H1 (cell line): ENCODE measurements at regions not wholly inside any gene's neighbourhood (a gene's known extent, or its start where the extent isn't known, plus 50 kb on each side); places are given as distances from the start of the nearest gene placed in this dataset.

Source experiments
- CTCF ChIA-PET: fragments of 300-600 bp; sonication (Branson Sonifier 250); formaldehyde crosslinking; loops from one replicate; lab custom pipeline; 2021; ENCODE audit not compliant: partially characterized antibody; lab: Charles Lee
- POLR2A ChIA-PET: fragments of 300-600 bp; sonication (Branson Sonifier 250); formaldehyde crosslinking; loops from one replicate; lab custom pipeline; 2021; ENCODE audit warnings: inconsistent platforms; ENCODE audit not compliant: partially characterized antibody; lab: Charles Lee
- DNase-seq, 2 experiments: peaks; one replicate each; pipeline versions ENCODE4 v3.0.0 to v3.0.0-alpha.2; 2010 to 2022; ENCODE audit warnings: low spot score in 2 of 2, low read depth in 1 of 2, mixed read lengths in 1 of 2
- FAIRE-seq: peaks from 2 replicates; lab custom pipeline; 2011; peaks lifted over from hg19 to GRCh38; lab: Jason Lieb, UNC
- H2AFZ ChIP-seq: 2 replicates; pipeline ENCODE4 v1.8.1; 2012; ENCODE audit warnings: low read length, inconsistent platforms
- H2AK5ac ChIP-seq: 2 replicates; pipeline ENCODE4 v1.6.1; 2013; ENCODE audit warnings: low read depth, low read length
- H2BK120ac ChIP-seq: replicated peaks from 2 replicates; pipeline ENCODE3; 2013; ENCODE audit warnings: low read depth, low read length, inconsistent platforms
- H2BK12ac ChIP-seq: 2 replicates; pipeline ENCODE4 v1.6.1; 2013; ENCODE audit warnings: low read depth, low read length
- H2BK15ac ChIP-seq: 2 replicates; pipeline ENCODE4 v1.6.1; 2013; ENCODE audit warnings: low read length
- H2BK20ac ChIP-seq: 2 replicates; pipeline ENCODE4 v1.6.1; 2013; ENCODE audit warnings: low read length
- H2BK5ac ChIP-seq: 2 replicates; pipeline ENCODE4 v1.6.1; 2013; ENCODE audit warnings: low read depth, low read length
- H3K14ac ChIP-seq: 2 replicates; pipeline ENCODE4 v1.6.1; 2013; ENCODE audit warnings: inconsistent platforms; ENCODE audit not compliant: insufficient read length
- H3K18ac ChIP-seq: 2 replicates; pipeline ENCODE4 v1.6.1; 2013; ENCODE audit warnings: low read length; ENCODE audit errors: extremely low read depth
- H3K23ac ChIP-seq: 2 replicates; pipeline ENCODE4 v1.6.1; 2013; ENCODE audit warnings: inconsistent platforms; ENCODE audit not compliant: insufficient read length
- H3K23me2 ChIP-seq: 2 replicates; pipeline ENCODE4 v1.6.1; 2013; ENCODE audit warnings: low read depth, low read length
- H3K27ac ChIP-seq: 2 replicates; pipeline ENCODE4 v1.6.1; 2011; ENCODE audit warnings: low read depth, low read length, inconsistent platforms
- H3K27me3 ChIP-seq, 4 experiments: replicated peaks in 1 of 4; 1 replicate in 1 of 4; 2 replicates in 3 of 4; pipeline versions ENCODE4 v1.6.1 to v1.8.1; 2011 to 2013; ENCODE audit warnings: low read length in 3 of 4, mild to moderate bottlenecking in 3 of 4, inconsistent platforms in 2 of 4, mixed read lengths in 2 of 4, moderate library complexity in 1 of 4; ENCODE audit not compliant: control insufficient read depth in 3 of 4, insufficient read depth in 3 of 4; ENCODE audit errors: extremely low read depth in 1 of 4
- H3K36me3 ChIP-seq, 4 experiments: 2 replicates each; pipeline versions ENCODE4 v1.6.1 to v1.8.1; 2011 to 2013; ENCODE audit warnings: mild to moderate bottlenecking in 4 of 4, low read length in 3 of 4, moderate library complexity in 2 of 4, control low read depth in 1 of 4, inconsistent platforms in 1 of 4; ENCODE audit not compliant: insufficient read depth in 4 of 4, control insufficient read depth in 2 of 4
- H3K4ac ChIP-seq: replicated peaks from 2 replicates; pipeline ENCODE3; 2013; ENCODE audit warnings: low read length, low read depth, mixed read lengths, inconsistent platforms; ENCODE audit not compliant: insufficient read length
- H3K4me1 ChIP-seq, 4 experiments: replicated peaks in 1 of 4; 1 replicate in 1 of 4; 2 replicates in 3 of 4; pipeline versions ENCODE4 v1.6.1 to v1.8.1; 2011 to 2013; ENCODE audit warnings: low read length in 3 of 4, inconsistent platforms in 2 of 4, mixed read lengths in 1 of 4; ENCODE audit not compliant: insufficient read depth in 4 of 4, control insufficient read depth in 3 of 4
- H3K4me2 ChIP-seq, 2 experiments: 2 replicates each; pipeline versions ENCODE4 v1.6.1 to v1.8.1; 2011 to 2013; ENCODE audit warnings: low read depth in 2 of 2, low read length in 2 of 2, control low read depth in 1 of 2, inconsistent platforms in 1 of 2, mild to moderate bottlenecking in 1 of 2; ENCODE audit not compliant: insufficient read depth in 1 of 2
- H3K4me3 ChIP-seq, 4 experiments: fragments of 200-600, 300-600 bp in 1 of 4; sonication (generic), shearing (Covaris generic), sonication (Bioruptor Twin) in 1 of 4; 2 replicates each; pipeline versions ENCODE4 v1.5.1 to v1.8.1; 2011 to 2016; ENCODE audit warnings: low read length in 4 of 4, low read depth in 3 of 4, control low read depth in 2 of 4, inconsistent platforms in 2 of 4, mild to moderate bottlenecking in 2 of 4, mixed read lengths in 1 of 4, moderate library complexity in 1 of 4; ENCODE audit not compliant: insufficient read depth in 2 of 4; ENCODE audit errors: extremely low read depth in 1 of 4
- H3K56ac ChIP-seq: replicated peaks from 2 replicates; pipeline ENCODE3; 2013; ENCODE audit warnings: low read depth, mild to moderate bottlenecking, mixed read lengths, low read length, inconsistent platforms; ENCODE audit not compliant: insufficient read length
- H3K79me1 ChIP-seq: 2 replicates; pipeline ENCODE4 v1.6.1; 2013; ENCODE audit warnings: low read depth, low read length, control low read depth
- H3K79me2 ChIP-seq, 2 experiments: 2 replicates each; pipeline versions ENCODE4 v1.6.1 to v1.8.1; 2012 to 2013; ENCODE audit warnings: low read length in 2 of 2, mild to moderate bottlenecking in 2 of 2, inconsistent platforms in 1 of 2; ENCODE audit not compliant: insufficient read depth in 2 of 2, control insufficient read depth in 1 of 2
- H3K9ac ChIP-seq, 4 experiments: replicated peaks in 1 of 4; 1 replicate in 1 of 4; 2 replicates in 3 of 4; pipeline versions ENCODE4 v1.6.1 to v1.8.1; 2011 to 2013; ENCODE audit warnings: low read depth in 3 of 4, low read length in 3 of 4, control low read depth in 2 of 4, mild to moderate bottlenecking in 2 of 4, moderate library complexity in 2 of 4, inconsistent platforms in 1 of 4; ENCODE audit errors: extremely low read depth in 1 of 4
- H3K9me3 ChIP-seq, 2 experiments: 2 replicates each; pipeline versions ENCODE4 v1.6.1 to v1.8.1; 2012 to 2013; ENCODE audit warnings: mild to moderate bottlenecking in 2 of 2, moderate library complexity in 2 of 2, control low read depth in 1 of 2, inconsistent platforms in 1 of 2, low read depth in 1 of 2, low read length in 1 of 2, mixed read lengths in 1 of 2; ENCODE audit not compliant: insufficient read depth in 2 of 2
- H4K20me1 ChIP-seq, 2 experiments: replicated peaks in 1 of 2; 2 replicates each; pipeline versions ENCODE3 to v1.8.1; 2011 to 2013; ENCODE audit warnings: inconsistent platforms in 2 of 2, low read length in 2 of 2, mild to moderate bottlenecking in 1 of 2; ENCODE audit not compliant: insufficient read depth in 2 of 2, control insufficient read depth in 1 of 2
- H4K5ac ChIP-seq: 2 replicates; pipeline ENCODE4 v1.6.1; 2013; ENCODE audit warnings: low read length, low read depth, mixed read lengths, inconsistent platforms; ENCODE audit not compliant: insufficient read length
- H4K8ac ChIP-seq: 2 replicates; pipeline ENCODE4 v1.8.0; 2013; ENCODE audit warnings: mild to moderate bottlenecking, moderate library complexity, low read length, inconsistent platforms; ENCODE audit not compliant: insufficient read depth; ENCODE audit errors: extremely low read depth
- H4K91ac ChIP-seq: replicated peaks from 2 replicates; pipeline ENCODE3; 2013; ENCODE audit warnings: low read length, mixed read lengths, inconsistent platforms; ENCODE audit not compliant: insufficient read length
- CREB1 ChIP-seq: IDR thresholded peaks from 2 replicates; pipeline ENCODE4 v1.6.1; 2012; ENCODE audit warnings: inconsistent platforms
- RAD21 ChIP-seq, 2 experiments: IDR thresholded peaks in 1 of 2; conservative IDR thresholded peaks in 1 of 2; 2 replicates each; pipeline ENCODE4 v1.6.1; 2011; ENCODE audit warnings: low read depth in 2 of 2, low read length in 2 of 2, improper control_type of control experiment in 1 of 2, inconsistent platforms in 1 of 2, mild to moderate bottlenecking in 1 of 2, moderate library complexity in 1 of 2
- WGBS, 2 experiments: shearing (Covaris generic) in 1 of 2; methylation state at CpG; one replicate each; pipeline versions ENCODE4 v1.1.6 to v1.1.7; 2013 to 2015; ENCODE audit warnings: low lambda C conversion rate in 2 of 2, mixed read lengths in 2 of 2, inconsistent platforms in 1 of 2, low coverage in 1 of 2, missing lambda C conversion rate in 1 of 2; ENCODE audit not compliant: insufficient replicate concordance in 2 of 2, insufficient coverage in 1 of 2, insufficient read length in 1 of 2; ENCODE audit errors: extremely low coverage in 1 of 2, missing lambda C conversion rate in 1 of 2; 5-methylcytosine and 5-hydroxymethylcytosine counted together
- TF ChIP-seq, protein P1 (sequence below), 3 experiments: IDR thresholded peaks; 1 replicate in 2 of 3; 2 replicates in 1 of 3; pipeline versions ENCODE4 v1.5.1 to v1.6.1; 2011; ENCODE audit warnings: low read length in 3 of 3, mild to moderate bottlenecking in 3 of 3, inconsistent platforms in 2 of 3, low read depth in 1 of 3, moderate library complexity in 1 of 3; ENCODE audit not compliant: insufficient read depth in 1 of 3; ENCODE audit errors: control extremely low read depth in 1 of 3

DNA sequence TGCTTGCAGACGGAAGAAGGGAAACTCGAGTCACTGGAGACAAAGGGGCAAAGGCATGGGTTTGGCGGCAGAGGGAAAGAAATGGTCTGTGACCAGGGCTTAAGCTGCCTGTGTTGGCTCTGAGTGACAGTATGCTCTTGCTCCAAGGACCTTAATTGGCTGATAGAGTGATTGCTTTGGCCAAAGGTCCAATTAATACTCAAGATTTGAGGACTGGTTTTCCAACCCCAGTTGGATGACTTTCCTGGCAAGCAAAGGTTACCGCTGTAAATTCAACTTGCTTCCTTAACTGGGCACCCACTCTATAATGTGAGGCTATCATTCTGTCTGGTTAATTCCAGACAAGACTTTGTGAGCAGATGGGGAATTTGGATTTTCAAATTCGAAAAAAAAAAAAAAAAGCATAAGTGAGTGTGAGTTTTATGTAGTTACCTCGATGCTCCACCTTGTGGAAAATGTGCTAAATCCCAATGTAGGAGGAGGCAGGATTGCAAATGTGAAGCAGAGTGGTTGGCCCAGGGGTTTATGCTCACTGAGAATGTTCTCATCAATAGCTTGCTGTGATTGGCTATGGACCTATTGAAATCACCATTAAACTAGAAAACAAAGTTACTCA is 150.7 kb upstream of the GMDS start:
- H2BK12ac ChIP-seq: no peak overlapping the region
- no peak overlapping the region for H3K9ac ChIP-seq
- H2AK5ac ChIP-seq: no peak overlapping the region
- H3K9me3 ChIP-seq: peaks cover 4 to 8% of the 10 kb centered on the region in 2 experiments; a peak in 3 of 4 replicates
- no peak overlapping the region for H3K14ac ChIP-seq
- no peak overlapping the region for H2BK5ac ChIP-seq
- no peak overlapping the region for H2BK20ac ChIP-seq
- WGBS, 2 experiments: 88% methylated on average over 6 of the region's 6 CpGs; no CpG with 5 or more reads in 1 of the 2 experiments
- ChIA-PET CTCF (interaction anchor here (0.6 to 1.6 kb wide), 11 partner anchors 9 to 800 kb away, joined by 3 to 4 read pairs (median 3); no protein-coding TSS in a partner anchor), POLR2A (no interaction called here)
- H2BK120ac ChIP-seq: no peak overlapping the region
- no peak for FAIRE-seq
- no peaks in the 10 kb centered on the region for H3K79me2 ChIP-seq
- no peak overlapping the region for H4K5ac ChIP-seq
- no peaks in the 10 kb centered on the region for H3K23me2 ChIP-seq
- no peak overlapping the region for H4K8ac ChIP-seq
- H3K56ac ChIP-seq: no peak overlapping the region
- no peaks in the 10 kb centered on the region for H4K20me1 ChIP-seq
- H3K18ac ChIP-seq: no peak overlapping the region
- H3K27ac ChIP-seq: no peak overlapping the region
- no peak overlapping the region for H3K23ac ChIP-seq
- H3K27me3 ChIP-seq: no peaks in the 10 kb centered on the region
- no peak overlapping the region for H2AFZ ChIP-seq
- H3K4me2 ChIP-seq: no peak overlapping the region
- no peak overlapping the region for H2BK15ac ChIP-seq
- no peaks in the 10 kb centered on the region for H3K4me1 ChIP-seq
- H3K36me3 ChIP-seq: no peaks in the 10 kb centered on the region
- no peaks in the 10 kb centered on the region for H3K79me1 ChIP-seq
- peak; percentile 31 to 33 for TF ChIP-seq RAD21 (IDR thresholded peaks at IDR 0.05 in 1 of 2, conservative IDR thresholded peaks at IDR 0.05 in 1 of 2; ENCODE audit: low read depth in 2 of 2, low read length in 2 of 2)
- TF ChIP-seq, protein P1, sequence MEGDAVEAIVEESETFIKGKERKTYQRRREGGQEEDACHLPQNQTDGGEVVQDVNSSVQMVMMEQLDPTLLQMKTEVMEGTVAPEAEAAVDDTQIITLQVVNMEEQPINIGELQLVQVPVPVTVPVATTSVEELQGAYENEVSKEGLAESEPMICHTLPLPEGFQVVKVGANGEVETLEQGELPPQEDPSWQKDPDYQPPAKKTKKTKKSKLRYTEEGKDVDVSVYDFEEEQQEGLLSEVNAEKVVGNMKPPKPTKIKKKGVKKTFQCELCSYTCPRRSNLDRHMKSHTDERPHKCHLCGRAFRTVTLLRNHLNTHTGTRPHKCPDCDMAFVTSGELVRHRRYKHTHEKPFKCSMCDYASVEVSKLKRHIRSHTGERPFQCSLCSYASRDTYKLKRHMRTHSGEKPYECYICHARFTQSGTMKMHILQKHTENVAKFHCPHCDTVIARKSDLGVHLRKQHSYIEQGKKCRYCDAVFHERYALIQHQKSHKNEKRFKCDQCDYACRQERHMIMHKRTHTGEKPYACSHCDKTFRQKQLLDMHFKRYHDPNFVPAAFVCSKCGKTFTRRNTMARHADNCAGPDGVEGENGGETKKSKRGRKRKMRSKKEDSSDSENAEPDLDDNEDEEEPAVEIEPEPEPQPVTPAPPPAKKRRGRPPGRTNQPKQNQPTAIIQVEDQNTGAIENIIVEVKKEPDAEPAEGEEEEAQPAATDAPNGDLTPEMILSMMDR (IDR thresholded peaks at IDR 0.05; ENCODE audit: control extremely low read depth in 1 of 3, insufficient read depth in 1 of 3, low read depth in 1 of 3, low read length in 3 of 3): peak in 1 of 3 experiments; percentile 23; a peak in 1 of 4 replicates
- TF ChIP-seq CREB1: no peak
- no peak overlapping the region for H3K4ac ChIP-seq
- H3K4me3 ChIP-seq: no peak overlapping the region
- DNase-seq: no peak
- H4K91ac ChIP-seq: no peak overlapping the region
